CD4-positive, alpha-beta T cell treated with Interferon alpha-2 for 1 hour (primary cell): ENCODE measurements at regions not wholly inside any gene's neighbourhood (a gene's known extent, or its start where the extent isn't known, plus 50 kb on each side); places are given as distances from the start of the nearest gene placed in this dataset.
"Not testable (repeated sequence)": the region's sequence is repeated elsewhere in the genome, so short reads cannot be mapped to it uniquely, and the experiment has no call there.

Experiments used
- DNase-seq, 2 donors: peaks; one replicate each; pipeline ENCODE4 v3.0.0-alpha.2; 2020 to 2022

DNA sequence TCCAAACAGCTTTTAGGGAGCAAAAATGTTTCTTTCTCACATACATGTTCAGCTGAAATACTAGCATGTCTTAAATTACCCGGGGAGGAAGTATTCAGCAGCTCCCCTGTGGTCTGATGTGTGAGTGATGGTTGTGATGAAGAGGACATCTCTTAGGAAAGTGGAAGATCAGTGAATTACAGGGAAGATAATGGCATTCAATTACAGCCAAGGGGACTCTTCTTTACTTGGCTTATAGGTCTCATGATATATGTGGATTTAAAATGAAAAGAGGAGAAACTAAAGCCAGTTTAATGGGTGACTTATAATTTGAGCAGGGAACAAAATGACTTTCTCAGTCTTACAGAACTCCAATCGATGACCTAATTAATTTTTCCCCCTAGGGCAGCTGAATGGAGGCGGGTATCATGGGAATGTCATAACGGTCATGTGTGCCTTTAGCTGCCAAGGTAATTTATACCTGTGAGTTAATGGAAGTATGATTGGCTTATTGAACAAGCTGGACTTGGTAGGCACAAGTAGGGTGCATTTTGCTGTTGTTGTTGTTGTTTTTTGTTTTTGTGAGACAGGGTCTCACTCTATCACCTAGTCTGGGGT is 198.8 kb downstream of the HIPK3 start:
- DNase-seq, result no peak

DNA sequence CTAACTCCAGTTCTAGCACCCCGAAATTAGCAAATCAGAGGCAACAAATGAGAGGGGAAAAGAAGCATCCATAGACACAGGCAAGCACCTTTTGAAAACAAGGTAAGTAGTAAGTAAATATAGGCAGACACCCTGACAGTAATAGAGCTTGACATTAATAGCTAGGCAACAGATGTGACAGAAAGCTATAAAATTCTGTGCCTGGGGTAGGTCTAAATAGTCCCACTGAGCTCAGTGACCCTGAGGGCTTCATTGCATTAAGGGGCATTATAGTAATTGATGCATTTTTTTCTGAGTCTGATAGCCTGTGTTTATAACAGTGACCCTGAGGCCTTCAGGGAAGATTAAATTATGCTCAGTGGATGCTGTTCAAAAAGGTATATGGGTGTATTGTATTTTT is 197.1 kb downstream of the HIPK3 start:
- no peak for DNase-seq

DNA sequence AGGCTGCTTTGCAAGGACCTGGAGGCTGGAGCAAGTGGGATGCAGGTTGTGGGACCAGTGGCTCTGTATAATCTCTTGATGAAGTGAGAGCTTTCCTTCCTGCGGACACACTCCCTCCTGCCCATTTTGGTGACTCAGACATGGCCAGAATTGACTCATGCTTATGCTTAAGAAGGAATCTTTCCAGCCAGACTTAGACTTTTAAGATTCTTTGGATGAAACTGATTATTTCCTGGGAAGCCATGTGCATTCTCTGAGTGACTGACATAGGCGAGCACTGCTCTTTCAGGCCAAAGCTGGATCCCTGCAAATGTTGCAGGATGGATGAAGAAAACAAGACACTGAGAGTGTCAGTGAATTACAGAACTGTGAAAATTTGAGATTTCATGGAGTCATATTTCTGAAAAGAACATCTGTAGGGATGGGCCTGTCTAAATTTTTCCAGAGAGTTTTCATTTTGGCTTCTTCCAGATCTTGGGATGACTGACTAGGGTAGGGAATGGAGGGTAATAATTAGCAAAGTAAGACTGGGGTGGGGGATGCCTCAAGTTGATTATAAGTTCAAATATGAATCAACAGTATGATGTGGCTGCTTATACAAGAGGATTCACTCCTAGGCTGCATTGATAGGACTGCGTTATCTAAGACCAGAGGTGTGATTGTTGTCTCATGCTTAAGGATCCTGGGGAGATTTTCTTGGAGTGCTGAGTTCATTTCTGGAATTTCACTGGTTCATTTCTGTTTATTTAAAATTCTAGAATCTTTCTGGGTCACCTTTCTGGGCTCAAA is 195.8 kb downstream of the HIPK3 start:
- DNase-seq, result no peak

DNA sequence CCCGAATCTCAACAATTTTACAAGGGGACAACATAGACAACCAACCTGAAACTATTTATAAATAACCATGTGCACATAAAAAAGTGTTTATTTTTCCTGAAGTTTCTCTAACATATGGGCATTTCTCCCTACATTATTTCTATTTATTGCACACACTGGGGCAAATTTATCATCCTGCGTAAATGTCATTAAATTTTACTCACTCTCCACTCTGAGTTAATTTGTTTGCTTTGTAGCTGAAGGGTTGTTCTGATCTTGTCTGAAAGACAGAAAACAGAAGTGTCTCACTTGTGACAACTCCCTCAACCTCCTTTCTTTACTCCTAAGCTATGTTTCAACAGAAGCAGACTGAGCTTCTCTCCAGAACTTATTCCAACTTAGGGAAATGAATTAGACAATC is 194.2 kb downstream of the HIPK3 start:
- no peak for DNase-seq

DNA sequence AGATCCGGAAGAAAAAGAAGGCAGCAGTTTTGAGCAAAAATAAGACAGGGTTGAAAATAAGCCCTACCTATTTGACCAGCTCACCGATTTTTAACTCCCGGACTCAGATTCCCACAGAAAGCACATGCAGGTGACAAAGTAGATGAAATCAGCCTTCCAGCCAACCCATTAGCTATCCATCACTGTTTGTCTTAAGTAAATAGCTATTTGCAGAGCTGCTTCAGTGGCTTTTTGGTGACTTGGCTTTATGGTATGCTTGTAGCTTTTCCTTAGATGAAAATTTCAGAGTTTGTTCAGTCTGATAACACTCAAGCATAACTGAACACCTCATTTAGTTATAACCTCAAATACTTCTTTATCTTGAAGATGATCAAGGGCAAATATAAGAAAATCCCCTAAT is 192.6 kb downstream of the HIPK3 start:
- DNase-seq, result no peak

DNA sequence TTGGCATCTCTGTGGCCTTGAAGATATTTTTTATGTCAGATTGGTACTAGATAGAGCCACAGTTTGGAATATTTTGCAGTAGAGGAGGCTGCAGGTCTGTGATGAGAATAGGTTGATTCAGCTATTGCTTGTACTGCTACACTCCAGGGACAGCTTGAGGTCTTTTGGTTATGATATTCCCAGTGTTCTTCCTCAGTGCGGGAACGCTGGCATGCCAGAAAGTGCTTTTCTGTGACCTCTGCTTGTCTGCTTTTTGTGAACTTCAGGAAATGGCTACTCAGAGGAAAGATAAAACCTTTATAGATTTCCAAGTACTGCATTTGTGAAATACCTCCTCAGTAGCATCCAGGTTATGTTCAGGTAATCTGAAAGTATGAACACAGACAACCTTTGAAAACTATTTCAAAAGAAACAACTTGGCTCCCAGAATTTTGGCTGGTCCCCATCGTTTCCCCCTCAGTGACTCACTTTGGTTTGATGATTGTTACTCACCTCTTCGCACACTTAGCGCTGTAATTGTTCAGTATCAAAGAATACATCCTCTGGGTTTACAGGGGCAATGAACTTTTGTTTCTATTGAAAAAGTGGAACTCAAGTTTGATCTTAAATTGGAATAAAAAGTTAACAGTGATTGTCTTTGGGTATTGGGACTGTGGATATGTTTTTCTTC is 191.4 kb downstream of the HIPK3 start:
- DNase-seq, result no peak

DNA sequence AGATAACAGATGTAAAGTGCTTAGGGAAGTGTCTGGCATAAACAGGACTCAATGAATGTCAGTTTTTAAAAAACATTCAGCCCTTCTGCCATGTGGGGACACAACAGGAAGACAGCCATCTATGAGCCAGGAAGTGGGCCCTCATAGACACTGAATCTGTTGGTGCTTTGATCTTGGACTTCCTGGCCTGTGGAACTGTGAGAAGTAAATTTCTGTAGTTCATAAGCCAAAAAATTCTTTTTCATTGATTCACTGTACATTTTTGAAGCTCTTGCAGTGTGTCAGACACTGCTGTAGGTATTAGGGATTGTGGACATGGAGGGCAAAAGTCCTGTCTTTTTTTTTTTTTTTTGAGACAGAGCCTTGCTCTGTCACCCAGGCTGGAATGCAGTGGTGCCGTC is 188.6 kb downstream of the HIPK3 start:
- no peak for DNase-seq

DNA sequence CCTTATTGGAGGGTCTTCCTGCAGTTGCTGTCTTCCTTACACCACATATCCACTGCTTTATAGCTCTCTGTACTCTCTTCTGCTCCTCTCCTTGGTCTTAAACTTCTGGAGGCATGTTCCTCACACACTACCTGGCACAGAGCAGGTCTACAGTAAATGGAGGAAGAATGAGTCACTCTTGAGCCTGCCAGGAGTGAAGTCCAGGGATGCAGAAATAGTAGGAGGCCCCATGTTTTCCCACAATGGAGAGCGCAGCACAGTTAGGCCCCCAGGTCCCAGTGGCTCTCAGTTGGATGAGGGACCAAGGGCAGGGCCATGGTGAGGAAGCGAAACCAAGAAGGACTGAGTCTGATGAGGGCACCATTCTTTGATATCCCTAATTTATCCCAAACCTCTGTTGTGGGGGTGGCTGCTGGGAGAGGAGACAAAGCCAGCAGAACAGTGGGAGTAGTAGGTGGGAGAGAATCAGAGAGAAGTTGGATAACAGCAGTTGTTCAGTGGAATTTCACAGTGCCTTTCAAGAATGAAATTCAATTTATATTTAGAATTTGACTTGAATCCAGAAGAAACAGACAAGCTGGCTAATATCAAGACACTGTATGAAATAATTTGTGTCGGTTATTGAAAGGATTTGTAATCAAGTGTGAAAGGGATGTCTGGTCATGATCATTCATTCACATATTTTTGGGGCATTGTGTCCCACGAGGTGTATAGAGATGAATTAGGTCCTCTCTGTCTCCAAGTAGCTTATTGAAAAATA is 187.8 kb downstream of the HIPK3 start:
- no peak for DNase-seq

DNA sequence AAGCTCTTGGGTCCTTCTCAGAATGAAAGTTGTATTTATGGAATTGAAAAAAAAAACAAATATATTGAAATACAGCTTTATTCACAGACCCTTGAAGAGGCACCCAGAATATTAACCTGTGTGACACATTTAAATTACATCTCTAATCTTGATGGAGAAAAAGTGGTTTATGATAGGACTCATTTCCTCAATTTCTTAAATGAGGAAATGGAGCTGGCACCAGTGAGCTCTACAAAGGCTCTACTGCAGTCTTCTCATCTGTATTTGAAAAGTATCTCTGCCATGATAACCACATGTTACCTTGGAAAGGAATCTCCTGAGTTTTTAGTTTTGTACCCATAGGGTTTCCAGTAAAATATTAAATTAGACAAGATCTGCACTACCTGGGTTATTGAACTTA is 186.5 kb downstream of the HIPK3 start:
- no peak for DNase-seq

DNA sequence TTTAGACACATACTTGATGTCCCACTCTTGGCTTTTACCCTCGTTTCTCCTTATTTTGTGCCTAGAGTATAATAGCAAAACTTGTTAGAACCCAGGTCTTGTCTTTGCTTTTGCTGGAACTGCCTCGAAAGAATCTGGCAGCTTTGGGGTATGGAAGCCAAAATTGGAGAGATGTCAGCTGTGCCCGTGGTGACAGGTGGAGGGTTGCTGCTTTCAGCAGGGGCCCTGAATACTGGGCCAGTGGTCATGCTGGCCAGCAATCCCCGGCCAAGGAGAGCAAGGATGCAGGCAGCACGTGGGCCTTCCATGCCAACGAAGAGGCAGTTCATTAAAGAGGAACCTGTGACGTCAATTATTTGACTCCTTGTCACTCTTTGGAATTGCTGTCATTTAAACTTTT is 181.1 kb downstream of the HIPK3 start:
- no peak for DNase-seq

DNA sequence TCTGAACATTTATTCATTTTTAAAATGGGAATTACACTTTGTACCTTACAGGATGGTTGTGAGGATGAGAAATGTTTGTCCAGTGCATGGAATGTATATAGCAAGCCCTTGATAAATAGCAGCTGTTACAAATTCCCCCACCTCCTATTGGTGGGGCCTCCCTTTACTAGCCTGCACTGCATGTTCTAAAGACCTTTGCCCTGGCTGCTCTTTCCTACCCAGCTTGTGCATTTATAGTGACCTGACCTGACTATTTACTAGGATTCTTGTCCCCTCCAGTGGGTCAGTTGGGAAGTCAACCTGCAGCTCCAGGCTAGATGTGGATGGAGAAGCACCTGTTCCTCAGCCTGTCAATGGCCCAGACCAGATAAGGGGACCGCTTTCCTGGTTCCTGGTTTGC is 180.3 kb downstream of the HIPK3 start:
- DNase-seq, result no peak

DNA sequence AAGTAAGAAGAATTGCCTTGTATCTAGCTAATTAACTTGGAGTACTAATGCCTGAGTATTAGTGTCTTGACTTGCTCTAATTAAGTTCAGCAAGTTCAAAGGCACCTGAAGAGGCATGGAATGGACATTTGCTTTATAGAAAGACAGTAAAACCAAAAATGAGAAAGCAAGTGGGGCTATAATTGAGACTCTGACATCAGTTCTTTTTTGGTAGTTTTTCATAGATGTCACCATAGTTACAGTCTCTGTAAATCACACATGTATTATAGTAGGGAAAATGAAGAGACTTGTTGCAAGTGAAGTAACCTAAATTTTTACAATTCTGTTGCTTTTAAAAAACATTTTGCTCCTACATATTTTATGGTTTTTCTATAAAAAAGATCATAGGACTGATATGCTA is 178.0 kb downstream of the HIPK3 start:
- DNase-seq, result no peak

DNA sequence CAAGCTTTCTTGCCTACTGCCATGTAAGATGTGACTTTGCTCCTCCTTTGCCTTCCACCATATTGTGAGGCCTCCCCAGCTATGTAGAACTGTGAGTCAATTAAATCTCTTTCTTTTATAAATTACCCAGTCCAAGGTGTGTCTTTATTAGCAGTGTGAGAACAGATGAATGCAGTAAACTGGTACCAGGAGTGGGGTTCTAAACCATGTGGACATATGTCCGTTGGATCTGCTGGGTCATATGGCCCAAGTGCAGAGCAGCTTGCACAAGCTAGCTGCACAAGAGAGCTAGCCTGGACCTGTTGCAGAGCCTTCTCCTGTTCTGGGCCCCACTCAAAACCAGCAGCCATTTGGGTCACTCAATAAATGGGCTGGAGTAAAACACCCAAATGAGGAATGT is 177.1 kb downstream of the HIPK3 start:
- DNase-seq, result no peak

DNA sequence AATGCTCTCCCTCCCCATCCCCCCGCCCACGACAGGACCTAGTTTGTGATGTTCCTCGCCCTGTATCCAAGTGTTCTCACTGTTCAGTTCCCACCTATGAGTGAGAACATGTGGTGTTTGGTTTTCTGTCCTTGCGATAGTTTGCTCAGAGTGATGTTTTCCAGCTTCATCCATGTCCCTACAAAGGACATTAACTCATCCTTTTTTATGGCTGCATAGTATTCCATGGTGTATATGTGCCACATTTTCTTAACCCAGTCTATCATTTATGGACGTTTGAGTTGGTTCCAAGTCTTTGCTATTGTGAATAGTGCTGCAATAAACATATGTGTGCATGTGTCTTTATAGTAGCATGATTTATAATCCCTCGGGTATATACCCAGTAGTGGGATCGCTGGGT is 171.3 kb downstream of the HIPK3 start:
- not testable (repeated sequence) for DNase-seq

DNA sequence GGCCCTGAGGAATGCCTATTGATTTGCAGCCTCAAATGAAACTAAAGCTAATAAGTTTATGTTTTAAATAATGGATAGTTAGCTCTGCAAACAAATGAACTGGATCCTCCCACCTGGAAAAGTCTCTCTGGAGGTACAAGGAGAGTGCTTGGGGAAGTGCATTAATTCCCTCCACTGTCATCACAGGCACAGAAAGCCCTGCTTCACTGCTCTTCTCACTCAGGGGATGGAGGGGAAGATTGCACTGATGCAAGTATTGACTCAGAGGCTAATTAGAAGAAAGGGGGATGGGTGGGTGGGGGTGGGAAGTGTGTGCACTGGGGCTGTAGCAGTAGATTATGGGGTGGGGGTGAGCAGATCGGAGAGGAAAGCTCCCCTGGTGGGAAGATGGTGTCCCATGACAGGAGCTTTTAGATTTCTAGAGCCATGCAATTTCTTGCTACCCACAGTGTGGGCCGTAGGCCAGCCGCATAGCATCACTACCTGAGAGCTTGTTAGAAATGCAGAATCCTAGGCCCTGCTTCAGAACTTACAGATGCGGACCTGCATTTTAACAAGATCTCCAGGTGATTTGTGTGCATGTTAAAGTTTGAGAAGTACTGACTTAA is 163.9 kb downstream of the HIPK3 start:
- DNase-seq, result no peak

DNA sequence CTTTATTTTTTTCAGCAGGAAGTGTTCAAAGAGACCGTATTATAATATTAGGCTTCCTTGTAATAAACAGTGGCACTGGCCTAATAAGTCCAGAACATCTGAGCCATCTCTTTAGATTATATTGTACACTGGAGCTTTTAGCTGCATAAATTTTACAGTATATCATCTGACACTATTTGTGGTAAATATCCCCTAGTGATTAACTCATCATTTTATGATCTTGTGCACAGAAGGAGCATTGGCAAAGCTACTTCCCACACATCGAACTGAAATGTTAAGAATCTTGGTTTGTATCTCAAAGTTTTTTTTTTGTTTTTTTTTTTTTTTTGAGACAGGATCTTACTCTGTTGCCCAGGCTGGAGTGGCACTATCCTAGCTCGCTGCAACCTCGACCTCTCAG is 162.7 kb downstream of the HIPK3 start:
- no peak for DNase-seq

DNA sequence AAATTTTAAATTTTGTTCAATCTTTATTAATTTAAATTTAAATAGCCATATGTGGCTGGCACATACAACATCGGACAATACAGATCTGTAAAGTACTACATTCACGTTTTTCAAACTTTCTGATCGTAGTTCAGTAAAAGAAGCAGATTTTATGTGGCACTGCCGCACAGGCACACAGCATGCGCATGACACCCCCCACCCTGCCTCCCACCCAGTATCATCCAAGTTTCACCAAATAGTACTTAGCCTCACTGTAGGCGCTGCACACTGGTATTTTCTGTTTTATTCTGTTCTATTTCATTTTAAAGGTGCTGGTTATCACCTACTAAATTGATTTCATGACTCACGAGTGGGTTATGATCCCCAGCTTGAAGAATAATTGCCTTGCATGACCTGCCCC is 159.9 kb downstream of the HIPK3 start:
- DNase-seq, result no peak

DNA sequence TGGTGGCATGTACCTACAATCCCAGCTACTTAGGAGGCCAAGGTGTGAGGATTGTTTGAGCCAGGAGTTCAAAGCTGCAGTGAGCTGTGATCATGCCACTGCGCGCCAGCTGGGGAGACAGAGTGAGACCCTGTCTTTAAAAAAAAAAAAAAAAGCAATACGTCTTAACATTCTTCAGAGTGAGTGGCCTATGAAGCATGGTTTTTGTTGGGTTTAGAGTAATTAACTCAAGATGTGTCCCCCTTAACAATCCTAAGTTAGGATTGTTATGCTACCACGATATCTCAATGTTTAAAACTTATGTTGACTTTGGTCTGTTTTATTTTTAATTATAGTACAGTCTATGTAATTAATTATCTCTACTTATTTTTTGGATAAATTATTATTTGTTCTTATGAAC is 156.1 kb downstream of the HIPK3 start:
- no peak for DNase-seq

DNA sequence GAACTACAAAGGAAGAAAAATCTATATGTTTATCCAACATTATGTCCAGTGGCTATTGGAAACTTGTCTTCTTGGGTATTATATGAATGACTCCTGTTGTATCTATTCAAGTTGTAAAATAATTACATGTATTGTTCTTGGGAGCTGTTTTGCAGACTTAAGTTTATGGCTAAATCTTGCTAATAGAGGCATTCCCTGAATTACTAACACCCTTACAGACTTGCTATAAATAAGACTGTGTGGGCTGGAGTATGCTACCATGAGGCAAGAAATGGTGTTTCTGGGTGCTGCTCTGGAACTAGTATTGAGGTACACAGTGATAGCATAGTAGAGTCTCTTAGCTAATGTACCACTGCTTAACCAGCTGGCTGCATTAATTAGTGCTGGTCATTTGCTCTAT is 155.1 kb downstream of the HIPK3 start:
- DNase-seq, result no peak

DNA sequence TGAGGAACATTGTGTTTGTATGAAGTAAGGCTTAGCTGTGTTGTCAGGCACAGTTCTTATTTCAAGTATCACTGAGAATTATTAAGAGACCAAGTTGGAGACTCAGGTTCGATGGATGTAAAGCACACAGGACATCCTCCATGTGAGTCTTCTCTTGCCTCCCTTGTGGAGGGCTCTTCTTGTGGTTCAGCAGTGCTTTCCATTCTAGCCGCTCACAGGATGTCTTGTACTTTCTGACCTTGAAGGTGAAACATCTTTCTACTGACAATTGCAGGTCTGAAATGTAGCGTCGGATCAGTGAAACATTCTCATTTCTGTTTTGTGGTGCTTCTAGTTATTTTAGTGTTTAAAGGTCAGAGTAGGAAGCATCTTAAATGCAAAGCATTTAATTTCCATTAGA is 154.6 kb downstream of the HIPK3 start:
- DNase-seq, result no peak

DNA sequence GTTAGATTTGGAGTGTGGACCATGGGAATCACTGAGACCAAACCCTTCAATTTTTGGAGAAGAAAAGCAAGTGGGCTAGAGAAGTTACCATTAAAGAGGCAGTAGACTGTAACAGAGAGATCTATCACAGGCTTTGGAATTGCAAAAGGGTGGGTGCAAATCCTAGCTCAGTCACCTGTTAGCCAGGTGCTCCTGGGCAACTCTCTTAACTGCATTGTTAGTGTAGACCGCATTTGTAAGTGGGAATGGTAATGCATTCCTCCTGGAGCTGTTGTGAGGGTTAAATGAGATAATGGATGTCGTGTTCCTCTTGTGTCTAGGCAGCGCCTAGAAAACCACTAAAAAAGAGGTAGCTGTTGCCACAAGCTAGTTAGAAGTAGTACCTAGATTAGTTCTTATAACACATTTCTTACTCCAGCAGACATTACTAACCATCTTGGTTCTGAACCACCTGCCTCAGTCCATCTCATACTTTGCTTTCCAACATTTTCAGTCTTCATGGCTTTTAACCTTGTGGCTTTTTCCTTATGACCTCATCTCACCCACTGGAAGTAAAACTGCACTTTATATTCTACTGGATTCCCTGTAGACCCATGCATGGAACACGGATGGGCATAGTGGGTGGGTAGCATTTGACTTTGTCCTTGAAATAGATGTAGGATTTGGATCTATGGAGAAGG is 153.0 kb downstream of the HIPK3 start:
- DNase-seq, result no peak
